Inferior parietal cortex (tissue), 1 donor: ENCODE measurements at regions not wholly inside any gene's neighbourhood (a gene's known extent, or its start where the extent isn't known, plus 50 kb on each side); places are given as distances from the start of the nearest gene placed in this dataset.

ENCODE experiments used
- DNase-seq: peaks from one replicate; pipeline ENCODE4 v3.0.0-alpha.2; 2016; ENCODE audit errors: extremely low spot score

DNA sequence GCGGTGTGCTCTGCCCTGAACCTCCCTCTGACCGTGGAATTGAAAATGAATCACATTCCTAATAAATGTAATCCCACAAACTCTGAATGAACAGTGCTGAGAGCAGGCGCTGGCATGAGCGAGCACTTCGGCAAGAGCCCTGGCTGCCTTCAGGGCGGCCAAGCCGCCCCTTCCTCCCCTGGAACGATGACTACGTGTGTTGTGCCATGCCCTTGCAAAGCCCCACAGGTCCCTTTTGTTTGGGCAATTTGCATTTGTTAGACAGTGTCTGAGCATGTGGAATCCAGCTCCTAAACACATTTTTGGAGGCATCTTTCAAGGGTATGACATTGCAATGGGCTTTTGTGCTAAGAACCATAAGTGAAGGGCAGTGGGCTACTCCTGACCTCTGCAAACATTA lies 95.6 kb upstream of the MKI67 start:
- DNase-seq: no peak

DNA sequence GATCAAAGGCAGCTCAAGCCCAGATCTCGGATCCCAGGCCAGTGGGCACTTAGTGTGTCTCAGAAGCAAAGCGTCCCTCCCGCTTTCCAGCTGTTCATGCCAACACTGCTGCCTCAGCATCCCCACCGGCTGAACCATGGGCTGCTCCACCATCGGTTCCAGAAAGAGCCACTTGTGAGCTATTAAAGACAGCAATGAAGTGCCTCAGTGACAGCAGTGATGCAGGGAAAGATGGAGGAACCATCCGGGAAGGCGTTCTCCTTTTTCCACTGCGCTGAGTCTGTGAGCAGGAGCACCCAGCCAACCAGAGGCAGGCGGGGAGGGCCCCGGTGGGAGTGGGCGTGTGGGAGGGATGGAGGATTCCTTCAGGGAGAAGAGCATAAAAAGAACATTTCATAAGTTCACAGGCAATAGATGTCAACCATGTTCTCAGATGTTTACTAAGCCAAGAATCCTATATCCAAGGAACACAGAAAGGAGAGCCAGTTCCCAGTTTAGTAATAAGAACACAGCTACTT lies 96.2 kb upstream of the MKI67 start:
- no peak for DNase-seq

GRCh38 chr10:128230401-128230800 lies 104.2 kb upstream of the MKI67 start:
- DNase-seq: no peak

DNA sequence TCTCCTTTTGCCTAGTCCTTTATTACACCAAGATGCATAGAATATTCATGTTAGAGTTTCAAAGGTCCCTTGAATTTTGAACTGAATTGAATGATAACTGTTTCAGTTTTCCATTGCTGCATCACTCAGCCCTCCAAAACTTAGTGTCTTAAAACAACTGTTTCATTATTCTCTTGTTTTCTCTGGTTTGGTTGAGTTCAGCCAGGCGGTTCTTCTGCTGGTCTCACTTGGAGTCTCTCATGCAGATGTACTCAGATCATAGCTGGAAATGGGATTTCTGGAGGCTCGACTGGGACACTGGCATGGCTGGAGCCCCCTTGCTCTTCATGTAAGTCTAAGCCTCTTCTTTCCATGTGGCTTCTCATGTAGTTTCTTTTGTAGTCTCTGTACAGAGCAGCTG lies 107.2 kb upstream of the MKI67 start:
- DNase-seq: no peak

- no peak for DNase-seq
These were observed 111.5 kb upstream of the MKI67 start for GRCh38 chr10:128237710-128238109.

DNA sequence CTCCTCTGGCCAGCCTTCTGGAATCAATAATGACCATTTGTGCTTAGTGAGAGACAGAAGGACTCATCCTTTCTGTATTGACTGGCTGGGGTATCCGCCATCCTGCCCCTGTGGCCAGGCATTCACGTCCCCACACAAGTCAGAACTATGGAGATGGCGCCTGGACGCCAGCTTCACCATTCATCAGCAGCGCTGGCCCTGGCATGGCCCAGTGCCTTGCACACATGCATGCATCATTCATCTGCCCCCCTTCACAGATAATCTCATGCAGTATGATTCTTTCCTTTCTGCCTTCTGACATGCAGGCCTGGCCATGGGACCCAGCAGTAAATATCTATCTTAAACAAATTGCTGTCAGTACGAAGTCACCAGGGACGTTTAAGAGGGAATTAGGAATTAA lies 114.8 kb upstream of the MKI67 start:
- DNase-seq: no peak

DNA sequence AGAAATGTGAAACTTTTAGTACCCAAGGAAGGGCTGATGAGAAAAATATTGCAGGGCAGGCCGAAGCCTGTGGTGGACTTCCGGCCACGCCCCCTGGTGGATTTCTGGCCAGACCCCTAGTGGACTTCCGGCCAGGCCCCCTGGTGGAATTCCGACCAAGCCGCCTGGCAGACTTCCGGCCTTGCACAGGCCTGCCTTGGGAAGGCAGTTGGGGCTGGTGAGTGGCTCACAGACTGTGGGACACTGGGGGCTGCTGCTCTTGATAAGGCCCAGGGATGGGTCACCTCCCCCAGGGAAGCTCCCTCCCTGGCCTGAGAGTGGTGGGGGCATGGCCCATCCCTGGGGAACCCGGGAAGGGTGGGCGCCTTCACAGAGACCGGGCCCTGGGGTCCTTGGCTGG lies 116.4 kb upstream of the MKI67 start:
- no peak for DNase-seq

GRCh38 chr10:128245026-128245425 lies 118.8 kb upstream of the MKI67 start:
- DNase-seq: no peak

- DNase-seq: no peak
These were observed 121.4 kb upstream of the MKI67 start for GRCh38 chr10:128247576-128247975.

- DNase-seq: no peak
These were observed 128.3 kb upstream of the MKI67 start for GRCh38 chr10:128254476-128254875.

- no peak for DNase-seq
These were observed 131.2 kb upstream of the MKI67 start for GRCh38 chr10:128257428-128257827.

- DNase-seq: peak; percentile 15
These were observed 132.3 kb upstream of the MKI67 start for GRCh38 chr10:128258421-128258976.

- peak; percentile 80 for DNase-seq
These were observed 137.9 kb upstream of the MKI67 start for GRCh38 chr10:128263891-128264688.

- DNase-seq: no peak
These were observed 139.4 kb upstream of the MKI67 start for GRCh38 chr10:128265596-128265995.

GRCh38 chr10:128267581-128267980 lies 141.4 kb upstream of the MKI67 start:
- no peak for DNase-seq

- DNase-seq: peak; percentile 51
These were observed 141.9 kb upstream of the MKI67 start for GRCh38 chr10:128268015-128268722.

DNA sequence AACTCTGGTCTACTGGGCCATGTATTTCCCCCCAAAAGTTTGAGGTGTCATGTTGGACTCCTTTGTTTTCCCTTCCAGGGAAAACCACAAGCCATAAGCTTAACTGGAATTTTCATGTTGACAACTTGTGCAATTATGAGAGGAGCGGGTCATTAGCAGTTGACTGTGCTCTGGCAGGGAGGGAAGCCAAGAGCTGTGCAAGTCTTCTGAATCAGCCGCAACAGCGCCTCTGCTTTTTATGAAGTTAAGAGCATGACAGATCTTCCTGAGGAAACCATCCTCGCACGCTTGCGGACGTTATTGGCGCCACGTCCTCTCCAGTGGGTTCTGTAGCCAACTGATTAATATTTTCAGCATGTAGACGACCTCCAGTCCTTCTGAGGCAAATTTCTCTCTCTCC lies 148.7 kb upstream of the MKI67 start:
- no peak for DNase-seq

GRCh38 chr10:128275388-128276177 lies 149.4 kb upstream of the MKI67 start:
- DNase-seq: no peak

- no peak for DNase-seq
These were observed 151.1 kb upstream of the MKI67 start for GRCh38 chr10:128277267-128277840.

DNA sequence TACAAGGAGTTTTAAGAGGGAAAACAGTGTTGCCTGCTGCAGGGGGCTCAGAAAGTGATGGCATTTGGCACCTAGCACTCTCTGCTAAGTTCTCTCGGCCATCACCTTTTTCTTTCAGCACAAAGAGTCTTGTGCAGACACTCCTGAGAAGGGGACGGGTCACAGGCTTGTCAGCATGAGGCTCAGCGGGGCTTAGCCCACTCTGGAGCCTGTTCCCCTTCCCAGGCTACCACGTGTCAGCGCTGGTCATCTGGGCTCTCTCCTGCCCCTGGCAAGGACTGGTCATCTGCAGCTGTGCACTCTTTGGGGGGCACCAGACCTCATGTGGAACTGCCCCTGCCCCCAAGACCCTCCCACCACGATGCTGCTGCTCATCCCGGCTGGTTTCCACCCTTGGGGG lies 152.1 kb upstream of the MKI67 start:
- no peak for DNase-seq

DNA sequence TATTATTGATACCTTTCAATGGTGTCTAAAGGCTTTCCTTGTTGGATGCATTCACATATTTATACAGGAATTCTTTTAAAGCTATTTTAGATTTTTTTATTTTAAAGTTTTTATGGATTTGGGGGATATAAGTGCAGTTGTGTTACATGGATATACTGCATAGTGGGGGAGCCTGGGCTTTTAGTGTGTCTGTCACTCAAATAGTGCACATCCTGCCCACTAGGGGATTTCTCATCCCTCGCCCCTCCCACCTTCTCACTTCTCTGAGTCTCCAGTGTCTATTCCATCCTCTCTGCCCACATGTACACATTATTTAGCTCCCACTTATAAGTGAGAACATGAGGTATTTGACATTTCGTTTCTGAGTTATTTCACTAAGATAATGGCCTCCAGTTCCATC lies 154.0 kb upstream of the MKI67 start:
- no peak for DNase-seq

- no peak for DNase-seq
These were observed 155.1 kb upstream of the MKI67 start for GRCh38 chr10:128281343-128281742.
